ENCODE measurements at regions not wholly inside any gene's neighbourhood (a gene's known extent, or its start where the extent isn't known, plus 50 kb on each side); places are given as distances from the start of the nearest gene placed in this dataset.

- TF ChIP-seq POLR2AphosphoS5 (IDR thresholded peaks at IDR 0.05) (no peak), POLR2A (IDR thresholded peaks at IDR 0.05) (no peak), CTCF (IDR thresholded peaks at IDR 0.05) (no peak)
Observed at GRCh38 chr6:118718903-118719302, 67.5 kb upstream of the CEP85L start.

Data from suprapubic skin (tissue), 4 donors.